NT2/D1 (cell line): ENCODE measurements at regions not wholly inside any gene's neighbourhood (a gene's known extent, or its start where the extent isn't known, plus 50 kb on each side); places are given as distances from the start of the nearest gene placed in this dataset.

Source experiments
- YY1 ChIP-seq: IDR thresholded peaks from 2 replicates; pipeline ENCODE4 v1.6.1; 2011; ENCODE audit not compliant: insufficient read length, insufficient read depth
- ZNF274 ChIP-seq: IDR thresholded peaks from 2 replicates; pipeline ENCODE4 v1.6.1; 2011; ENCODE audit warnings: mild to moderate bottlenecking, low read depth, low read length

- no peak for TF ChIP-seq YY1
- no peak for TF ChIP-seq ZNF274
These were observed 358.2 kb upstream of the TNRC6C start for GRCh38 chr17:77600346-77600745.
